ENCODE measurements at regions not wholly inside any gene's neighbourhood (a gene's known extent, or its start where the extent isn't known, plus 50 kb on each side); places are given as distances from the start of the nearest gene placed in this dataset.
"Not testable (repeated sequence)": the region's sequence is repeated elsewhere in the genome, so short reads cannot be mapped to it uniquely, and the experiment has no call there.

- H3K4me3 ChIP-seq, result peak overlapping the region; percentile 24 to 40 (median 30)
- peak overlapping the region in 19 of 21 experiments; percentile 5 to 87 (median 62) for H3K27ac ChIP-seq
Measured at GRCh38 chr15:77944002-77944867, 133.3 kb downstream of the TBC1D2B start.

GRCh38 chr15:77942611-77943211 lies 134.8 kb downstream of the TBC1D2B start:
- no peak overlapping the region for H3K27ac ChIP-seq
- H3K4me3 ChIP-seq, result no peak overlapping the region

GRCh38 chr15:77941090-77941827 lies 136.3 kb downstream of the TBC1D2B start:
- H3K4me3 ChIP-seq, H3K27ac ChIP-seq: not testable (repeated sequence)

GRCh38 chr15:77940381-77940947 lies 137.0 kb downstream of the TBC1D2B start:
- Histone ChIP-seq H3K4me3 (no peak overlapping the region), H3K27ac (no peak overlapping the region)

DNA sequence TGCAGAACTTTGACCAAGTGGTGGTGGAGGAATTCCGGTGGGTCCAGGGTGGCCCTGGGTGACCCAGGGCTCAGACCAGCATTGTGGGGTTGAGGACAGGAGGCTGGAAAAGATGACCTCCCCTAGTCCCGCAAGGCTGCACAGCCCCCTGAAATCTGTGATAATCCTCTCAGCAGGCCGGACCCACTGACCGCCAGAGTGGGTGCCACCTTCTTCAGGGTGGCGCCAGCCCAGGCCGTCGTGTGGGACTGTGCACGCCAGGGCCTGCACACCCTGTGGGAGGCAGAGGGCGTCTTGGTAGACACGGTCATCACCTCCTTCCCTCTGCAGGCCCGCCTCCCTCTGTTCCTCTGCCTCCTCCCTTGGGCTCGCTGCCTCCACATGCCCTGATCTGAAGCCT lies 137.7 kb downstream of the TBC1D2B start:
- Histone ChIP-seq H3K4me3 (no peak overlapping the region), H3K27ac (no peak overlapping the region)

DNA sequence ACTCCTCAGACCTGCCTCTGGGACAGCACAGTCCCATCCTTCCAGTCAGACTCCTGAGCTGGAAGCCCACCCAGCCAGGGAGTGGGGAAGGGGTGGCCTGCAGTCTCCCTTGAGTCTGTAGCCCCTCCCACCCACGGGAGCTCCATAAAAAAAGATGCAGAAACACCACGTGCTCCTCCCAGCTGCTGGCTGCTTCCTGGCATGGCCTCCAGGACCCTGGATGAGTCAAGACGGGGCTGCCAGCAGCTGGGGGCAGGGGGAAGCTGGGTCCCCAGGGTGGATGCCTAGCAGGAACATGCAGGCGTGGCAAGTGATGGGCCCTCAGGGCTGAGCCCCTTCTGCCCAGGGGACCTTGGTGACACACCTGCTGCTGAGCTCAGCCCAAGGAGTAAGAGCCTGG lies 138.5 kb downstream of the TBC1D2B start:
- H3K4me3 ChIP-seq, H3K27ac ChIP-seq: not testable (repeated sequence)

- not testable (repeated sequence) for H3K4me3 ChIP-seq, H3K27ac ChIP-seq
Measured at GRCh38 chr15:77938546-77938945, 139.0 kb downstream of the TBC1D2B start.

DNA sequence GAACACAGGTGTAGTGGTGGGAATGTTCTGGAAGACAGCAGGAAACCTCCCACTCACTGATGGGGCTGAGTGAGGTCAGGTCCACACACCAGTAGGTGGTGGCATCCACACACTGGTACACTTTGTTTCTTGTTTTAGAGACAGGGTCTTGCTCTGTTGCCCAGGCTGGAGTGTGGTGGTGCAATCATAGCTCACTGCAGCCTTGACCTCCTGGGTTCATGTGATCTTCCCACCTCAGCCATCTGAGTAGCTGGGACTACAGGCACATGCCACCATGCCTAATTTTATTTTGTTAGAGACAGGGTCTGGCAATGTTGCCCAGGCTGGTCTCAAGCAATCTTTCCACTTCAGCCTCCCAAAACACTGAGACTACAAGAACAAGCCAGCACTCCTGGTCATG lies 140.9 kb downstream of the TBC1D2B start:
- not testable (repeated sequence) for H3K27ac ChIP-seq, H3K4me3 ChIP-seq

DNA sequence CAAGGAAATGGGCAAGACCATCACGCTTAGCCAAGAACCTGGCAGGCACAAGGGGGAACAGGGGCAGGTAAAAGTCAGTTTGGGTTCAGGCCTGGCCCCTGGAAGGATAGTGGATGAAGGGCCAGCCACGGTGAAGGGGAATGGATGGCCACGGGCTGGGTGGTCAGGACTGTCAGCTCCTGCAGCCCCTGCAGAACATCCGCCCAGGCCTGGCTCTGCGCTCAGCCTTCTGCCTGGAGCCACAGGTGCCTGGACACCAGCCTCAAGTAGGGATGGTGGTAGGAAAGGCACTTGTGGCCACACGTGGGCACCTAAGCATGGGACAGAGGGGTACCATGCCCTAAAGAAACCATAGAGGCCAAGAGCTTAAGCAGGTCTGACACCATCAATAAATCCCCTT lies 143.0 kb downstream of the TBC1D2B start:
- not testable (repeated sequence) for H3K27ac ChIP-seq

DNA sequence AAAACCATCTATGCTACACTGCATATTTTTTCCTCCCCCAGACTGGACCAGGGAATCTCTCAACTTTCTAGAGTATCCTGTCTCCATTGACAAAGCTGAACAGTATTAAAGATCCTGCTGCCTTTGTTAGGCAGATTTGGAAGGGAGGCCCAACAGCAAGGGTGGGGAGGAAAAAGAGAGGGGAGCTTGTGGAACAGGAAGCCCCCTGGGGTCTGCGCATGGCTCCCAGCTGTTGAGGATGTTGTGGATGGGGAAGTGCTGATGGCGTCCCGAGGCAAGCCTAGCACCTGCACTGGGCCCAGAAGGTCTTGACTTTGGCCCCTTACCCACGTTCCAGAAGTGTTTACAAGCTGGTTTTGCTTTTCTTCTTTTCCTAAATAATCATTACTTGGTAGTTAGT lies 146.6 kb downstream of the TBC1D2B start:
- H3K27ac ChIP-seq, H3K4me3 ChIP-seq: not testable (repeated sequence)

More for the DNA sequence above, 143.0 kb downstream of the TBC1D2B start:
- H3K4me3 ChIP-seq, result not testable (repeated sequence)

- H3K4me3 ChIP-seq, H3K27ac ChIP-seq: not testable (repeated sequence)
Measured at GRCh38 chr15:77930490-77930889, 147.0 kb downstream of the TBC1D2B start.

DNA sequence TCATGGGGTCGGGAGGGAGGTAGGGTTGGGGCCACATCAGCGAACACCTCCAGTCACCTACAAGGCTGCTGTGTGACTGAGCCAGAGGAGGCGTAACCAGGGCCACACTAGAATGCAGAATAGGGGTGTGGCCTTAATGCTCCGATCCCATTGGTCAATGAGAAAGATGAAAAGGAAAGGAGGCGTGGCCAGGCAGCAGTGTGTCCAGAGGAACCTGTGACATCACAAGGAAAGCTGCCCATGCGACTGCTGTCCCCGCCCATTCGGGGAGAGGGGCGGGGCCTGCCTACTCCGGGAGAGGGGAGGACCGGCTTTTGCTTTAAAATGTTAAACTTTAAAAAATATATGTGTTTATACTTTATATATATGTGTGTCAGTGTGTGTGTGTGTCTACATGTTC lies 150.7 kb downstream of the TBC1D2B start:
- not testable (repeated sequence) for H3K27ac ChIP-seq, H3K4me3 ChIP-seq

GRCh38 chr15:77926296-77926695 lies 151.2 kb downstream of the TBC1D2B start:
- not testable (repeated sequence) for H3K4me3 ChIP-seq

DNA sequence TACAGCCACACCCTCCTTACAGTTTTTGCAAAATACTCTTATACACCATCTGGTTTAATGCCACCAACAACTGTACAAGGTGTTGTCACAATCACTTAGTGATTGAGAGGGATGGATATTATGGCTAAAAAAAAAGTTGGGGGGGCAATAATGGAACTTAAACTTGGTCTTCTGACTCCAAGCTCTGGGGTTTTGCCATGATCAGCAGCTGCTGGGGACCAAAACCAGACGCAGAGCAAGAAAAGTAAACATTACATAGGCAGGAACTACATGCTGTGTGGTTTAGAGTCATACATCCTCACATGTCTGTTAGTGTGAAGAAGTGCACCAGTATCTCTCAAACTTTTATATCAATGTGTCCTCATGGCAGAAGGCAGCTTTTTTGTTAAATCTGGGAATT lies 152.4 kb downstream of the TBC1D2B start:
- H3K4me3 ChIP-seq, H3K27ac ChIP-seq: not testable (repeated sequence)

More at GRCh38 chr15:77926296-77926695, 151.2 kb downstream of the TBC1D2B start:
- H3K27ac ChIP-seq, result not testable (repeated sequence)

DNA sequence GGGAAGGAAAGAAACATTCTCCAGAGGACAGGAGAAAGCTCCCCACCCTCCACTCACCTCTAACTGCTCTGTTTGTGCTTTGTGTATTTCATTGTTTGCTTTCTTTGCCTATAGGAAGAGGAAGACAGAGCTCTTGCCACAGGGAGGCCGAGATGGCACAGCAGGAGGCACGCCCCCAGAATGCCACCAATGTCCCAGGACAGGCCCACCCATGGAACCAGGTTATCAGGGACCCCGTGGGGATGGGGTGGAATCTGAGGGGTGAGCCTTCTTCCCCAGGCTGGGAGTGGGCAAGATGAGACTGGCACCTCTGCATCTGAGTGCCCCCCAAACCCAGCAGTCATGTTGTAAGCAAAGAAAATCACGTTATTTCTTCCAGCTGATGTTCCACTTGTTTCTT lies 155.8 kb downstream of the TBC1D2B start:
- H3K27ac ChIP-seq, result no peak overlapping the region
- H3K4me3 ChIP-seq, result no peak overlapping the region

DNA sequence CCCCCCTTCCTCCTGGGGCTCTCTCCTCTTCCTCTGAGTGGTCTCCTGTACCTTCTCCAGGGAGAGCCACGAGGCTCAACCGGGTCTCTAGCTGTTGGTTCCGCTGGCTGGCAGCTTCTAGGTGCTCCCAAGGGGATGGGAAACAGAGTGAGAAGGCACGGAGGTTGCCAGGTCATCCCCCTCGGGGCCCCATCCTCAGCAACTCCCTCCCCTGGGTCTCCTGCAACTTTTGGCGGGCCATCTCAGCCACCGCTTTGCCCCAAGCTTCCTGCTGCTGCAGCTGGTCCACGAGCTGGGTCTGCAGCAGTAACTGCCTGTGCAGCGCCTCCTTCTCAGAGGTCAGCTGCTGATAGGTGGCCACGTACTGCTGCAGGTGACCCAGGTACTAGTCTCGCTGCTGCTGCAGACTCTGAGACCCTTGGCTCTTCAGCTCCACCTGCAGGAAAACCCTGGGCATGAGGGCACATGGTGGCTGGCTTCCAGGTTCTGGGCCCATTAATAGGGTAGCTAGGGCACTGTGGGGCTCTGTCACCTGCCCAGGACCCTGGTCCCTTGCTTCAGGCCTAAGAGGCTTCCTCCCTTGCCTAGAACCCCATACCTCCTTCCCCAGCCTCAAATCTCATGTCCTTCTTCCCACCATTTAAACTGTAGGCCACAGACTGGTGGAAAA lies 160.4 kb downstream of the TBC1D2B start:
- H3K27ac ChIP-seq, H3K4me3 ChIP-seq: not testable (repeated sequence)

GRCh38 chr15:77915961-77916330 lies 161.6 kb downstream of the TBC1D2B start:
- H3K4me3 ChIP-seq, H3K27ac ChIP-seq: not testable (repeated sequence)

DNA sequence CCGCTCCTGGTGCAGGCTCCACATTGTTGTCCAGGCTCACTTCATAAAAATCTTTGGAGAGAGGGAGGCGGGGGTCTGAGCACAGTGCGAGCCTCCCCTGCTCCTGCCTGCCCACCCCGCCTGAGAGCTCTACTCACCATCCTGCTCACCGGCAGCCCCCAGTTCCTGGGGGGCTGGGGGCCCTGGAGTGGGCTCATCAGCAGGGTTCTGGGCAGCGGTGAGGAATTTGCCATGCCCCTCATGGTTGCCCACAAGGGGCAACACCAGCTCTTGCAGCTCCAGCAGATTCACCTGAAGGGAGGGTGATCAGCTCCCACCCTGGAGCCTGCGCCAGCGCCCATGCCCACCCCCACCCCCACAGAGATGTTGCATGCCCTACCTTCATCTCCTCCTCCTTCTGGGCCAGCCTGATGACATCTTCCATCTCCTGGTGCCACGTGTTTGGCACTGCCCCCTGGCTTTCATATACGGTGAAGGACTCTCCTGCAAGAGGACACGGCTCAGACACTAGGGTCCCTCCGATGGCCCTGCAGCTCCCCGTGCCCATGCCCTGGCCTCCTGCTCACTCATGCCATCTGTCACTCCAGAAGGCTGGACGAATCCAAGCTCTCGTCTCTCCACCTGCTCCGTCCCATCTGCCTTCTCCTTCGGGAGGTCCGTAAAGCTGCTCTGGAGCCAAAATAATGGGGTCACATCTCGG lies 162.1 kb downstream of the TBC1D2B start:
- no peak overlapping the region for H3K4me3 ChIP-seq

GRCh38 chr15:77914531-77914930 lies 163.0 kb downstream of the TBC1D2B start:
- not testable (repeated sequence) for H3K4me3 ChIP-seq, H3K27ac ChIP-seq

More for the DNA sequence above, 162.1 kb downstream of the TBC1D2B start:
- no peak overlapping the region for H3K27ac ChIP-seq
